Stimulated activated CD4-positive, alpha-beta T cell treated with anti-CD3 and anti-CD28 coated beads, TNF-alpha, amount 100 ng/mL, for 48 hours (primary cell): ENCODE measurements at regions not wholly inside any gene's neighbourhood (a gene's known extent, or its start where the extent isn't known, plus 50 kb on each side); places are given as distances from the start of the nearest gene placed in this dataset.

ENCODE experiments used
- DNase-seq, 3 donors: peaks; one replicate each; pipeline ENCODE4 v3.0.0-alpha.2; 2020; ENCODE audit warnings: low read depth in 3 of 3

- no peak for DNase-seq
Observed at GRCh38 chr12:90151491-90152015, 442.9 kb upstream of the ATP2B1 start.

GRCh38 chr12:90149453-90149852 is 440.8 kb upstream of the ATP2B1 start:
- no peak for DNase-seq

- no peak for DNase-seq
Observed at GRCh38 chr12:90129366-90130030, 420.9 kb upstream of the ATP2B1 start.

GRCh38 chr12:90128526-90128925 is 419.9 kb upstream of the ATP2B1 start:
- DNase-seq, result no peak

- no peak for DNase-seq
Observed at GRCh38 chr12:90126125-90126524, 417.5 kb upstream of the ATP2B1 start.

GRCh38 chr12:90124914-90125313 is 416.3 kb upstream of the ATP2B1 start:
- no peak for DNase-seq

- DNase-seq, result no peak
Observed at GRCh38 chr12:90124289-90124688, 415.7 kb upstream of the ATP2B1 start.

GRCh38 chr12:90122681-90123080 is 414.0 kb upstream of the ATP2B1 start:
- no peak for DNase-seq

GRCh38 chr12:90120627-90121026 is 412.0 kb upstream of the ATP2B1 start:
- no peak for DNase-seq

- no peak for DNase-seq
Observed at GRCh38 chr12:90112666-90113065, 404.0 kb upstream of the ATP2B1 start.

- DNase-seq, result no peak
Observed at GRCh38 chr12:90111791-90112580, 403.3 kb upstream of the ATP2B1 start.

- no peak for DNase-seq
Observed at GRCh38 chr12:90106568-90106967, 397.9 kb upstream of the ATP2B1 start.

- peak in 1 of 3 donors; percentile 12 for DNase-seq
Observed at GRCh38 chr12:90102957-90103652, 394.5 kb upstream of the ATP2B1 start.

- DNase-seq, result no peak
Observed at GRCh38 chr12:90100579-90100978, 391.9 kb upstream of the ATP2B1 start.

- no peak for DNase-seq
Observed at GRCh38 chr12:90099288-90099687, 390.6 kb upstream of the ATP2B1 start.

- DNase-seq, result no peak
Observed at GRCh38 chr12:90098132-90098779, 389.6 kb upstream of the ATP2B1 start.

GRCh38 chr12:90091809-90092208 is 383.2 kb upstream of the ATP2B1 start:
- DNase-seq, result no peak

- no peak for DNase-seq
Observed at GRCh38 chr12:90090929-90091651, 382.5 kb upstream of the ATP2B1 start.

- no peak for DNase-seq
Observed at GRCh38 chr12:90086281-90086680, 377.6 kb upstream of the ATP2B1 start.

GRCh38 chr12:90085494-90086274 is 377.0 kb upstream of the ATP2B1 start:
- no peak for DNase-seq

GRCh38 chr12:90084018-90084417 is 375.4 kb upstream of the ATP2B1 start:
- no peak for DNase-seq
